ENCODE measurements at regions not wholly inside any gene's neighbourhood (a gene's known extent, or its start where the extent isn't known, plus 50 kb on each side); places are given as distances from the start of the nearest gene placed in this dataset.

- no peak overlapping the region for H3K4me3 ChIP-seq (ENCODE audit: low read depth, low read length)
- TF ChIP-seq, protein P1, sequence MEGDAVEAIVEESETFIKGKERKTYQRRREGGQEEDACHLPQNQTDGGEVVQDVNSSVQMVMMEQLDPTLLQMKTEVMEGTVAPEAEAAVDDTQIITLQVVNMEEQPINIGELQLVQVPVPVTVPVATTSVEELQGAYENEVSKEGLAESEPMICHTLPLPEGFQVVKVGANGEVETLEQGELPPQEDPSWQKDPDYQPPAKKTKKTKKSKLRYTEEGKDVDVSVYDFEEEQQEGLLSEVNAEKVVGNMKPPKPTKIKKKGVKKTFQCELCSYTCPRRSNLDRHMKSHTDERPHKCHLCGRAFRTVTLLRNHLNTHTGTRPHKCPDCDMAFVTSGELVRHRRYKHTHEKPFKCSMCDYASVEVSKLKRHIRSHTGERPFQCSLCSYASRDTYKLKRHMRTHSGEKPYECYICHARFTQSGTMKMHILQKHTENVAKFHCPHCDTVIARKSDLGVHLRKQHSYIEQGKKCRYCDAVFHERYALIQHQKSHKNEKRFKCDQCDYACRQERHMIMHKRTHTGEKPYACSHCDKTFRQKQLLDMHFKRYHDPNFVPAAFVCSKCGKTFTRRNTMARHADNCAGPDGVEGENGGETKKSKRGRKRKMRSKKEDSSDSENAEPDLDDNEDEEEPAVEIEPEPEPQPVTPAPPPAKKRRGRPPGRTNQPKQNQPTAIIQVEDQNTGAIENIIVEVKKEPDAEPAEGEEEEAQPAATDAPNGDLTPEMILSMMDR (IDR thresholded peaks at IDR 0.05; ENCODE audit: low read depth, low read length, missing control alignments): no peak
- no peak for DNase-seq (ENCODE audit: low read depth)
These were observed 207.0 kb downstream of the SLITRK6 start for GRCh38 chr13:85592211-85592610.

GRCh38 chr13:85590231-85590931 is 208.8 kb downstream of the SLITRK6 start:
- H3K4me3 ChIP-seq (ENCODE audit: low read depth, low read length): no peak overlapping the region
- TF ChIP-seq, protein P1 (IDR thresholded peaks at IDR 0.05; ENCODE audit: low read depth, low read length, missing control alignments): no peak
- no peak for DNase-seq (ENCODE audit: low read depth)

DNA sequence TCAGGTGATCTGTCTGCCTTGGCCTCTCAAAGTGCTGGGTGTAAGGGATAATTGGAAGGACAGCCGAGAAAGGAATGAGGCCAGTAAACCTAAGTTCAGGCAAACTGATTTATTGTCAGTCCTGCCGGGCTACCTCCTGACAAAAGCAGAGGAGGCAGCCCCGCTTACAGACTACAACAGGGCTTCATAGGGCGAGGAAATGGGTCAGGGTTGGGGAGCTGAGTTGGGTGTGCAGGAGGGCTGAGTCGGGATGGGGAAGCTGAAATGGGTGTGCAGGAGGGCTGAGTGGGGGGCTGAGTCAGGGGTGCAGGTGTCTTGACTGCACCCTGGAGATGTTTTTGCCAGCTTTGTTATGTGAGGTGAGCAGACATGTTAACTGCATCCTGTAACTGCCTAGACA is 210.2 kb downstream of the SLITRK6 start:
- no peak overlapping the region for H3K4me3 ChIP-seq (ENCODE audit: low read depth, low read length)
- TF ChIP-seq, protein P1 (IDR thresholded peaks at IDR 0.05; ENCODE audit: low read depth, low read length, missing control alignments): no peak
- no peak for DNase-seq (ENCODE audit: low read depth)

DNA sequence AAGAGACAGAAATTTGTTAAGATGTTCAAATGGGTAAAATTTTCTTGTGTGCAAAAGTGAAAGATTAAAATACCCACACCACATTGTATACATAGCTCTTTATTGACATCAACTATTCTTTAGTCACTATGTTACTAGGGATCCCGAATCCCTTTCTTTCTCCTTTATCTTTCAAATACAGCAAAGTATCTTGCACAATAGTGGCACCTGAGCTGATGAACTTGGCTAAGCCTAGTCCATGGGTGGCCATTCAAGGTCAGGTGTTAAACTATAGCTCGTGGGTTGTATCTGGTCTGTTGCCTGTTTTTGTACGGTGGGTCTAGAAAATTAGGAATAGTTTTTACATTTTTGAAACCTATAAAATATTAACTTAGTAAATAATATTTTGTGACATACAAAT is 210.9 kb downstream of the SLITRK6 start:
- no peak overlapping the region for H3K4me3 ChIP-seq (ENCODE audit: low read depth, low read length)
- no peak for DNase-seq (ENCODE audit: low read depth)
- TF ChIP-seq, protein P1 (IDR thresholded peaks at IDR 0.05; ENCODE audit: low read depth, low read length, missing control alignments): no peak

- no peak for DNase-seq (ENCODE audit: low read depth)
- H3K4me3 ChIP-seq (ENCODE audit: low read depth, low read length): no peak overlapping the region
- TF ChIP-seq, protein P1 (IDR thresholded peaks at IDR 0.05; ENCODE audit: low read depth, low read length, missing control alignments): no peak
These were observed 212.4 kb downstream of the SLITRK6 start for GRCh38 chr13:85586856-85587255.

- no peak for DNase-seq (ENCODE audit: low read depth)
- TF ChIP-seq, protein P1 (IDR thresholded peaks at IDR 0.05; ENCODE audit: low read depth, low read length, missing control alignments): no peak
- no peak overlapping the region for H3K4me3 ChIP-seq (ENCODE audit: low read depth, low read length)
These were observed 212.8 kb downstream of the SLITRK6 start for GRCh38 chr13:85586422-85586831.

GRCh38 chr13:85582890-85583289 is 216.3 kb downstream of the SLITRK6 start:
- no peak for DNase-seq (ENCODE audit: low read depth)
- TF ChIP-seq, protein P1 (IDR thresholded peaks at IDR 0.05; ENCODE audit: low read depth, low read length, missing control alignments): no peak
- H3K4me3 ChIP-seq (ENCODE audit: low read depth, low read length): no peak overlapping the region

Data from GM12864 (cell line).